SK-N-SH treated with all-trans-retinoic acid at 6 μM for 48 hours (cell line): ENCODE measurements at regions not wholly inside any gene's neighbourhood (a gene's known extent, or its start where the extent isn't known, plus 50 kb on each side); places are given as distances from the start of the nearest gene placed in this dataset.

Experiments used
- ATAC-seq: fragments of 200-7000 bp; cut with Tn5 transposase; 3 replicates; pipeline ENCODE4 v1.9.1; 2020; ENCODE audit warnings: mild to moderate bottlenecking, moderate library complexity
- ARNTL ChIP-seq: fragments of 450-650 bp; formaldehyde crosslinking; IDR thresholded peaks from 2 replicates; pipeline ENCODE4 v1.5.0; 2020; ENCODE audit warnings: low read depth, mild to moderate bottlenecking, moderate library complexity, borderline replicate concordance
- BACH2 ChIP-seq: fragments of 250-450 bp; sonication (Bioruptor Pico); IDR thresholded peaks from 2 replicates; pipeline ENCODE4 v1.9.0; 2021; ENCODE audit warnings: mild to moderate bottlenecking, borderline replicate concordance
- CSDC2 ChIP-seq: fragments of 250-450 bp; sonication (Bioruptor Pico); IDR thresholded peaks from 2 replicates; pipeline ENCODE4 v1.5.0; 2020; ENCODE audit warnings: mild to moderate bottlenecking, moderate library complexity
- ESRRG ChIP-seq: fragments of 250-450 bp; sonication (Bioruptor Pico); IDR thresholded peaks from 2 replicates; pipeline ENCODE4 v1.6.1; 2021; ENCODE audit warnings: mild to moderate bottlenecking
- GLIS3 ChIP-seq: fragments of 250-450 bp; sonication (Bioruptor Pico); IDR thresholded peaks from 2 replicates; pipeline ENCODE4 v1.5.0; 2020; ENCODE audit warnings: mild to moderate bottlenecking, moderate library complexity
- ISL1 ChIP-seq: fragments of 250-450 bp; sonication (Bioruptor Pico); IDR thresholded peaks from 2 replicates; pipeline ENCODE4 v2.1.2; 2022; ENCODE audit warnings: mild to moderate bottlenecking, moderate library complexity
- OSR1 ChIP-seq: fragments of 250-450 bp; sonication (Bioruptor Pico); IDR thresholded peaks from 2 replicates; pipeline ENCODE4 v1.8.0; 2022; ENCODE audit warnings: moderate library complexity, mild to moderate bottlenecking, inconsistent platforms
- PPARA ChIP-seq: fragments of 250-450 bp; sonication (Bioruptor Pico); IDR thresholded peaks from 2 replicates; pipeline ENCODE4 v1.5.0; 2020; ENCODE audit warnings: mild to moderate bottlenecking, borderline replicate concordance
- SNAI2 ChIP-seq: fragments of 250-450 bp; sonication (Bioruptor Pico); IDR thresholded peaks from 2 replicates; pipeline ENCODE4 v1.5.0; 2020; ENCODE audit warnings: mild to moderate bottlenecking, moderate library complexity
- TCF4 ChIP-seq: fragments of 250-450 bp; sonication (Bioruptor Pico); IDR thresholded peaks from 2 replicates; pipeline ENCODE4 v1.8.0; 2021; ENCODE audit warnings: mild to moderate bottlenecking, moderate library complexity, borderline replicate concordance
- TOX ChIP-seq: fragments of 250-450 bp; sonication (Bioruptor Pico); IDR thresholded peaks from 2 replicates; pipeline ENCODE4 v1.8.0; 2021; ENCODE audit warnings: mild to moderate bottlenecking, moderate library complexity, borderline replicate concordance
- ZC3H10 ChIP-seq: fragments of 250-450 bp; sonication (Bioruptor Pico); IDR thresholded peaks from 2 replicates; pipeline ENCODE4 v1.5.1; 2021; ENCODE audit warnings: mild to moderate bottlenecking, moderate library complexity
- ZNF565 ChIP-seq: fragments of 450-650 bp; formaldehyde crosslinking; conservative IDR thresholded peaks from 2 replicates; pipeline ENCODE4 v1.5.0; 2020; ENCODE audit warnings: low read depth, mild to moderate bottlenecking, moderate library complexity
- ZNF70 ChIP-seq: fragments of 450-650 bp; formaldehyde crosslinking; IDR thresholded peaks from 2 replicates; pipeline ENCODE4 v1.5.0; 2020; ENCODE audit warnings: mild to moderate bottlenecking, moderate library complexity
- ZNF8 ChIP-seq: fragments of 450-650 bp; formaldehyde crosslinking; IDR thresholded peaks from 2 replicates; pipeline ENCODE4 v1.5.0; 2020; ENCODE audit warnings: mild to moderate bottlenecking, moderate library complexity
- TF ChIP-seq, protein P1 (sequence below): fragments of 250-450 bp; sonication (Bioruptor Pico); IDR thresholded peaks from 2 replicates; pipeline ENCODE4 v1.8.0; 2021; ENCODE audit warnings: low read depth, mild to moderate bottlenecking, moderate library complexity, borderline replicate concordance
- TF ChIP-seq, protein P2 (sequence below): fragments of 250-450 bp; sonication (Bioruptor Pico); IDR thresholded peaks from 2 replicates; pipeline ENCODE4 v1.5.0; 2020; ENCODE audit warnings: mild to moderate bottlenecking, moderate library complexity
- TF ChIP-seq, protein P3 (sequence below): fragments of 250-450 bp; sonication (Bioruptor Pico); IDR thresholded peaks from 2 replicates; pipeline ENCODE4 v1.8.0; 2020; ENCODE audit warnings: mild to moderate bottlenecking, moderate library complexity, borderline replicate concordance
- TF ChIP-seq, protein P4 (sequence below): fragments of 250-450 bp; sonication (Bioruptor Pico); IDR thresholded peaks from 2 replicates; pipeline ENCODE4 v1.5.1; 2021; ENCODE audit warnings: mild to moderate bottlenecking, moderate library complexity

DNA sequence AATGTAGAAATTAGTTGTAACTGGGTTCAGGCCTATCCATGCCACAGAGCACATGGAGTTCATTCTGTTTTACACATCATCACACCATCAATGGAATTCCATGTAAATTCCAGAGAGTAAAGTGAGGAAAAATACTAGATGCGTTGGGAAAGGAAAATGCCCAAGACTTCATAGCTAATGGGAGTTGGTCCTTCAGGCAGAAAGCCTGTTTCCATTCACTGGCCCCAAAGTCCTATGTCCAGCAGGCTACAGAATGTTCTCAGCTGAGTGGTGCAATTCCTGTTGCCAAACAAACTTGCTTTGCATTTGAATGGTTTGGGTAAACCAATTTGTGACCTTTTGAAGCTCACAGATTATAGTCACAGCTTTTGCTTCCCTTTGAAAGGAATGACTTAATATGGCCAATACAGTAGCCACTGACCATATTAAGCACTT is 164.6 kb upstream of the PFN2 start:
- ATAC-seq = no peak
- TF ChIP-seq TOX (CRISPR knock-in tag) (no peak), BACH2 (CRISPR knock-in tag) (no peak), ESRRG (no peak), OSR1 (CRISPR knock-in tag) (no peak), PPARA (CRISPR knock-in tag) (no peak), ZNF8 (no peak), ISL1 (CRISPR knock-in tag) (no peak), SNAI2 (CRISPR knock-in tag) (no peak), ARNTL (CRISPR knock-in tag) (no peak), ZNF70 (no peak), CSDC2 (no peak), ZC3H10 (CRISPR knock-in tag) (no peak), GLIS3 (no peak), ZNF565 (CRISPR knock-in tag) (no peak), TCF4 (CRISPR knock-in tag) (no peak)
- TF ChIP-seq, protein P1, sequence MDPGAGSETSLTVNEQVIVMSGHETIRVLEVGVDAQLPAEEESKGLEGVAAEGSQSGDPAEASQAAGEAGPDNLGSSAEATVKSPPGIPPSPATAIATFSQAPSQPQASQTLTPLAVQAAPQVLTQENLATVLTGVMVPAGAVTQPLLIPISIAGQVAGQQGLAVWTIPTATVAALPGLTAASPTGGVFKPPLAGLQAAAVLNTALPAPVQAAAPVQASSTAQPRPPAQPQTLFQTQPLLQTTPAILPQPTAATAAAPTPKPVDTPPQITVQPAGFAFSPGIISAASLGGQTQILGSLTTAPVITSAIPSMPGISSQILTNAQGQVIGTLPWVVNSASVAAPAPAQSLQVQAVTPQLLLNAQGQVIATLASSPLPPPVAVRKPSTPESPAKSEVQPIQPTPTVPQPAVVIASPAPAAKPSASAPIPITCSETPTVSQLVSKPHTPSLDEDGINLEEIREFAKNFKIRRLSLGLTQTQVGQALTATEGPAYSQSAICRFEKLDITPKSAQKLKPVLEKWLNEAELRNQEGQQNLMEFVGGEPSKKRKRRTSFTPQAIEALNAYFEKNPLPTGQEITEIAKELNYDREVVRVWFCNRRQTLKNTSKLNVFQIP (CRISPR knock-in tag) = no peak
- TF ChIP-seq, protein P2, sequence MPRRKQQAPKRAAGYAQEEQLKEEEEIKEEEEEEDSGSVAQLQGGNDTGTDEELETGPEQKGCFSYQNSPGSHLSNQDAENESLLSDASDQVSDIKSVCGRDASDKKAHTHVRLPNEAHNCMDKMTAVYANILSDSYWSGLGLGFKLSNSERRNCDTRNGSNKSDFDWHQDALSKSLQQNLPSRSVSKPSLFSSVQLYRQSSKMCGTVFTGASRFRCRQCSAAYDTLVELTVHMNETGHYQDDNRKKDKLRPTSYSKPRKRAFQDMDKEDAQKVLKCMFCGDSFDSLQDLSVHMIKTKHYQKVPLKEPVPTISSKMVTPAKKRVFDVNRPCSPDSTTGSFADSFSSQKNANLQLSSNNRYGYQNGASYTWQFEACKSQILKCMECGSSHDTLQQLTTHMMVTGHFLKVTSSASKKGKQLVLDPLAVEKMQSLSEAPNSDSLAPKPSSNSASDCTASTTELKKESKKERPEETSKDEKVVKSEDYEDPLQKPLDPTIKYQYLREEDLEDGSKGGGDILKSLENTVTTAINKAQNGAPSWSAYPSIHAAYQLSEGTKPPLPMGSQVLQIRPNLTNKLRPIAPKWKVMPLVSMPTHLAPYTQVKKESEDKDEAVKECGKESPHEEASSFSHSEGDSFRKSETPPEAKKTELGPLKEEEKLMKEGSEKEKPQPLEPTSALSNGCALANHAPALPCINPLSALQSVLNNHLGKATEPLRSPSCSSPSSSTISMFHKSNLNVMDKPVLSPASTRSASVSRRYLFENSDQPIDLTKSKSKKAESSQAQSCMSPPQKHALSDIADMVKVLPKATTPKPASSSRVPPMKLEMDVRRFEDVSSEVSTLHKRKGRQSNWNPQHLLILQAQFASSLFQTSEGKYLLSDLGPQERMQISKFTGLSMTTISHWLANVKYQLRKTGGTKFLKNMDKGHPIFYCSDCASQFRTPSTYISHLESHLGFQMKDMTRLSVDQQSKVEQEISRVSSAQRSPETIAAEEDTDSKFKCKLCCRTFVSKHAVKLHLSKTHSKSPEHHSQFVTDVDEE (CRISPR knock-in tag) = no peak
- TF ChIP-seq, protein P3, sequence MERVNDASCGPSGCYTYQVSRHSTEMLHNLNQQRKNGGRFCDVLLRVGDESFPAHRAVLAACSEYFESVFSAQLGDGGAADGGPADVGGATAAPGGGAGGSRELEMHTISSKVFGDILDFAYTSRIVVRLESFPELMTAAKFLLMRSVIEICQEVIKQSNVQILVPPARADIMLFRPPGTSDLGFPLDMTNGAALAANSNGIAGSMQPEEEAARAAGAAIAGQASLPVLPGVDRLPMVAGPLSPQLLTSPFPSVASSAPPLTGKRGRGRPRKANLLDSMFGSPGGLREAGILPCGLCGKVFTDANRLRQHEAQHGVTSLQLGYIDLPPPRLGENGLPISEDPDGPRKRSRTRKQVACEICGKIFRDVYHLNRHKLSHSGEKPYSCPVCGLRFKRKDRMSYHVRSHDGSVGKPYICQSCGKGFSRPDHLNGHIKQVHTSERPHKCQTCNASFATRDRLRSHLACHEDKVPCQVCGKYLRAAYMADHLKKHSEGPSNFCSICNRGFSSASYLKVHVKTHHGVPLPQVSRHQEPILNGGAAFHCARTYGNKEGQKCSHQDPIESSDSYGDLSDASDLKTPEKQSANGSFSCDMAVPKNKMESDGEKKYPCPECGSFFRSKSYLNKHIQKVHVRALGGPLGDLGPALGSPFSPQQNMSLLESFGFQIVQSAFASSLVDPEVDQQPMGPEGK (CRISPR knock-in tag) = no peak

DNA sequence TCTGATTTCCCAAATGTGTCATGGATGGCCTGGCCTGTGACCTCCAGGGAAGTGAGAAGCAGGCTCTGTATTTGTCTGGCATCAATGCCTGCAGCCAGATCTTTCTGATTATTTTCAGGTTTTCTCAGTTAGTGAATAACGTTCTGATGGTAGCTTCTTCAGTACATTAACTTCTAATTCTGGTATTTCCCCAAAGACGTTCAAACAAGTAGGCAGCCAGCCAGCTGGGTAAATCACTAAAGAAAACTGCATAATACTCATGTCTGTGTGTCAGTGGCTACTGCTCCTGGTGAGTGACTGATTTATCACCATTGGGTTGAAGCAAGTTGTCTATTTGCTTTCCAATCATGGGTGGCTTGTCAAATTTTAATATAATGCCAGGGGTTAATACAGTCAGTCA is 162.6 kb upstream of the PFN2 start:
- TF ChIP-seq ZC3H10 (CRISPR knock-in tag) = no peak
- no peak for TF ChIP-seq GLIS3
- TF ChIP-seq, protein P4, sequence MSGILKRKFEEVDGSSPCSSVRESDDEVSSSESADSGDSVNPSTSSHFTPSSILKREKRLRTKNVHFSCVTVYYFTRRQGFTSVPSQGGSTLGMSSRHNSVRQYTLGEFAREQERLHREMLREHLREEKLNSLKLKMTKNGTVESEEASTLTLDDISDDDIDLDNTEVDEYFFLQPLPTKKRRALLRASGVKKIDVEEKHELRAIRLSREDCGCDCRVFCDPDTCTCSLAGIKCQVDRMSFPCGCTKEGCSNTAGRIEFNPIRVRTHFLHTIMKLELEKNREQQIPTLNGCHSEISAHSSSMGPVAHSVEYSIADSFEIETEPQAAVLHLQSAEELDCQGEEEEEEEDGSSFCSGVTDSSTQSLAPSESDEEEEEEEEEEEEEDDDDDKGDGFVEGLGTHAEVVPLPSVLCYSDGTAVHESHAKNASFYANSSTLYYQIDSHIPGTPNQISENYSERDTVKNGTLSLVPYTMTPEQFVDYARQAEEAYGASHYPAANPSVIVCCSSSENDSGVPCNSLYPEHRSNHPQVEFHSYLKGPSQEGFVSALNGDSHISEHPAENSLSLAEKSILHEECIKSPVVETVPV = no peak

DNA sequence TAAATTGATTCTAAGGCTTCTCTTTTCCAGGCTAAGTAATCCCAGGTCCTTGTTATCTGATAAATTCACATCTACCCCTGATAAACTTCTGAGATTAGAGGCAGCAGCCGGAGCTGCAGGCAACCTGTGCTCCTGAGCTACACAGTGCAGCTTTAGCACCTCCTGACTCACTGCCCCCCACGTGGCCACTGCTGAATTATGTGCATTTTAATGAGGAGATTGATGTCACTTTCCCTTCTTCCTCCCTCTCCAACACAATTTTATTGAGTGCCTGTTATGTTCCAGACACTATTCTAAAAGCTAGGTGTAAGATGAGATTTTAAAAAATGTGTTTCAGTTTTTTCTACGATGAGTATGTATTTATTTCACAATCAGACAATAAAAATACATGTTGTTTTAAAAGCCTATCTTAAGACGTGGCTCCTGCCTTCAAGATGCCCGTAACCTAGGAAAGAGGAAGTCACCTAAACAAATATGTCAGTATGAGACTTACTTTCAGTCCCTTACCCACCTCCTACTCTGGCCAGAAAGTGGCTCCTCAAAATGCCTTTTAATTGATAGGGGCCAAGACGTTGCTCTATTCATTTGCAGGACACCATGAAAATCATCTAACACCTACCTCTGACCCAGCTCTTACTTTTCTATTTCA is 161.5 kb upstream of the PFN2 start:
- TF ChIP-seq ZNF70 (no peak), ISL1 (CRISPR knock-in tag) (no peak)
- TF ChIP-seq, protein P2 (CRISPR knock-in tag) = no peak
- 0 out of 3 replicates have a peak, but pooled peaks have one; percentile 45 for ATAC-seq

More for the DNA sequence above, 162.6 kb upstream of the PFN2 start:
- no peak for ATAC-seq
